Stomach (tissue), 8 donors: ENCODE measurements at regions not wholly inside any gene's neighbourhood (a gene's known extent, or its start where the extent isn't known, plus 50 kb on each side); places are given as distances from the start of the nearest gene placed in this dataset.
"Not testable (repeated sequence)": the region's sequence is repeated elsewhere in the genome, so short reads cannot be mapped to it uniquely, and the experiment has no call there.

ENCODE experiments used
- DNase-seq, 2 donors: peaks; one replicate each; pipeline versions ENCODE4 v3.0.0 to v3.0.0-alpha.2; 2013 to 2019
- H3K27ac ChIP-seq, 5 donors: fragments of 200-600 bp in 4 of 5; sonication (generic) in 4 of 5; one replicate each; pipeline ENCODE4 v1.5.1; 2013 to 2019; ENCODE audit warnings: mild to moderate bottlenecking in 1 of 5, moderate library complexity in 1 of 5
- H3K27me3 ChIP-seq, 3 donors: fragments of 200-600 bp; sonication (generic); one replicate each; pipeline ENCODE4 v1.5.1; 2017 to 2019; ENCODE audit warnings: mixed run types in 1 of 3
- H3K36me3 ChIP-seq, 4 donors: fragments of 200-600 bp; sonication (generic); 1 replicate in 3 of 4; 2 replicates in 1 of 4; pipeline ENCODE4 v1.5.1; 2016 to 2019
- H3K4me1 ChIP-seq, 4 donors: fragments of 200-600 bp; sonication (generic); one replicate each; pipeline ENCODE4 v1.5.1; 2016 to 2019
- H3K4me3 ChIP-seq, 4 donors: fragments of 200-600 bp; sonication (generic) in 3 of 4; one replicate each; pipeline ENCODE4 v1.5.1; 2016 to 2019; ENCODE audit warnings: mild to moderate bottlenecking in 1 of 4
- H3K9me3 ChIP-seq, 4 donors: fragments of 200-600 bp; sonication (generic); one replicate each; pipeline ENCODE4 v1.5.1; 2016 to 2019
- EP300 ChIP-seq: sonication (generic); formaldehyde crosslinking; IDR thresholded peaks from one replicate; pipeline ENCODE4 v1.6.1; 2017; ENCODE audit warnings: antibody characterized with exemption
- POLR2A ChIP-seq, 4 donors: fragments of 450-650 bp; IDR thresholded peaks; one replicate each; pipeline ENCODE4 v1.6.1; 2016; ENCODE audit warnings: antibody characterized with exemption in 4 of 4, control low read depth in 2 of 4, mild to moderate bottlenecking in 1 of 4, moderate library complexity in 1 of 4
- POLR2AphosphoS5 ChIP-seq, 3 donors: sonication (generic); formaldehyde crosslinking; IDR thresholded peaks; one replicate each; pipeline ENCODE4 v1.6.1; 2016; ENCODE audit warnings: antibody characterized with exemption in 3 of 3
- WGBS, 5 donors: extraction: QIAGEN DNeasy Blood & Tissue Kit in 3 of 5; methylation state at CpG; one replicate each; pipeline versions ENCODE4 v1.1.5 to v1.1.7; 2013 to 2018; 5-methylcytosine and 5-hydroxymethylcytosine counted together
- intact Hi-C: fragments of 100-400 bp; cut with DNase I; formaldehyde crosslinking; loops from one replicate; pipeline ENCODE4 v1.15.1; 2023; ENCODE audit warnings: low total_unique reads
- TF ChIP-seq, protein P1 (sequence below), 7 experiments: fragments of 450-650 bp in 4 of 7; fragments of 200-600 bp in 3 of 7; sonication (generic) in 3 of 7; IDR thresholded peaks; one replicate each; pipeline ENCODE4 v1.5.1; 2016 to 2019; ENCODE audit warnings: antibody characterized with exemption in 7 of 7, control low read depth in 2 of 7, mild to moderate bottlenecking in 1 of 7
- donor health status: healthy with polysubstance abuse.
- donor health status: Bipolar disorder and iron deficiency.
- donor health status: healthy.

DNA sequence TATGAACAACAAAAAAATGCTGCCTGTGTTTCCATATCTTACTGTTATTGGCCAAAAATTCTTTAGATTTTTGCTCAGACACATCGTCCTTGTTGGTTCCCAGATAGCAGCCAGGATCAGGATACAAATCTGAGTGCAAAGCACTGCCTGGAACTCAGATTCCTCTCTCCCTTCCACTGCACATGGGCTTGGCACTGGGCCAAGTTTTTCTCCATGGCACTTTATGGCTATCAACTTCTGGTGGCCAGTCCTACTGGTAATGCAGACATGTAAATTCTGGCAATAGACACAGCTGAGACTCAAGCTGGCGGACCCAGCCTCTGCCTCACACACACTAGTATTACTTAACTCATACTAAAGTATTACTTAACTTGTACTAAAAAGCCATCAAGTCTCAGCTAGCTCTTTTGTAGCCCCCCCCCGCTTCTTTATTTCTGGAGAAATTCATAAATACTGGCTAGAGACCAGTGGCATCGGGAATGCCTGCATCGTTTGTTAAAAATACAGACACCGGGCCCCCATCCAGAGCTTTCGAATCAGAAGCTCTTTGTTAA is 181.2 kb upstream of the COX10 start:
- Histone ChIP-seq H3K27ac (no peak overlapping the region), H3K36me3 (no peaks in the 10 kb centered on the region), H3K9me3 (peaks cover 0 to under 1% (median 0%) of the 10 kb centered on the region in 4 donors), H3K27me3 (no peaks in the 10 kb centered on the region), H3K4me1 (peaks cover 0 to 20% (median 6%) of the 10 kb centered on the region in 4 donors), H3K4me3 (no peak overlapping the region)
- peak; percentile 36 to 49 for DNase-seq
- intact Hi-C loops: no loop called here
- no peak for TF ChIP-seq POLR2A (IDR thresholded peaks at IDR 0.05)
- no peak for TF ChIP-seq POLR2AphosphoS5 (IDR thresholded peaks at IDR 0.05)
- TF ChIP-seq, protein P1, sequence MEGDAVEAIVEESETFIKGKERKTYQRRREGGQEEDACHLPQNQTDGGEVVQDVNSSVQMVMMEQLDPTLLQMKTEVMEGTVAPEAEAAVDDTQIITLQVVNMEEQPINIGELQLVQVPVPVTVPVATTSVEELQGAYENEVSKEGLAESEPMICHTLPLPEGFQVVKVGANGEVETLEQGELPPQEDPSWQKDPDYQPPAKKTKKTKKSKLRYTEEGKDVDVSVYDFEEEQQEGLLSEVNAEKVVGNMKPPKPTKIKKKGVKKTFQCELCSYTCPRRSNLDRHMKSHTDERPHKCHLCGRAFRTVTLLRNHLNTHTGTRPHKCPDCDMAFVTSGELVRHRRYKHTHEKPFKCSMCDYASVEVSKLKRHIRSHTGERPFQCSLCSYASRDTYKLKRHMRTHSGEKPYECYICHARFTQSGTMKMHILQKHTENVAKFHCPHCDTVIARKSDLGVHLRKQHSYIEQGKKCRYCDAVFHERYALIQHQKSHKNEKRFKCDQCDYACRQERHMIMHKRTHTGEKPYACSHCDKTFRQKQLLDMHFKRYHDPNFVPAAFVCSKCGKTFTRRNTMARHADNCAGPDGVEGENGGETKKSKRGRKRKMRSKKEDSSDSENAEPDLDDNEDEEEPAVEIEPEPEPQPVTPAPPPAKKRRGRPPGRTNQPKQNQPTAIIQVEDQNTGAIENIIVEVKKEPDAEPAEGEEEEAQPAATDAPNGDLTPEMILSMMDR (IDR thresholded peaks at IDR 0.05): no peak
- TF ChIP-seq EP300: no peak
- WGBS, 5 donors: 73 to 77% (median 74%) methylated on average over 7 of the region's 7 CpGs

DNA sequence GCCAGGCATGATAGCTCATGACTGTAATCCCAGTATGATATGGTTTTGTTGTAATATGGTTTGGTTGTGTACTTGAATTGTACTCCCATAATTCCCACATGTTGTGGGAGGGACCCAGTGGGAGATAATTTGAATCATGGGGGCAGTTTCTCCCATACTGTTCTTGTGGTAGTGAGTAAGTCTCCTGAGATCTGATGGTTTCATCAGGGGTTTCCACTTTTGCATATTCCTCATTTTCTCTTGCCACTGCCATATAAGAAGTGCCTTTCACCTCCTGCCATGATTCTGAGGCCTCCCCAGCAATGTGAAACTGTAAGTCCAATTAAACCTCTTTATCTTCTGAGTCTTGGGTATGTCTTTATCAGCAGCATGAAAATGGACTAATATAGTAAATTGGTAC is 160.3 kb upstream of the COX10 start:
- intact Hi-C loops, H3K4me3 ChIP-seq, H3K4me1 ChIP-seq: not testable (repeated sequence)

DNA sequence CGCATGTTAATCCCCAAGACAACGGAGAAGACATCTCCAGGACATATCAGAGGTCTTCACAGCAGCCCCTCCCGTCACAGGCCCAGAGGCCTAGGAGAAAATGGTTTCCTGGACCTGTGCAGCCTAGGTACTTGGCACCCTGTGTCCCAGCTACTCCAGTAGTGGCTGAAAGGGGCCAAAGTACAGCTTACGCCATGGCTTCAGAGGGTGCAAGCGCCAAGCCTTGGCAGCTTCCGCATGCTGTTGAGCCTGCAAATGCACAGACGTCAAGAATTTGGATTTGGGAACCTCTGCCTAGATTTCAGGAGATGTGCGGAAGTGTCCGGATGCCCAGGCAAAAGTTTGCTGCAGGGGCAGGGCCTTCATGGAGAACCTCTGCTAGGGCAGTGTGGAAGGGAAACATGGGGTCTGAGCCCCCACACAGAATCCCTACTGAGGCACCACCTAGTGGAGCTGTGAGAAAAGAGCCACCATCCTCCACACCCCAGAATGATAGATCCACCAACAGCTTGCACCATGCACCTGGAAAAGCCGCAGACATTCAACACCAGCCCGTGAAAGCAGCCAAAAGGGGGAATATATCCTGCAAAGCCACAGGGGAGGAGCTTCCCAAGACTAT is 159.3 kb upstream of the COX10 start:
- intact Hi-C loops: no loop called here
- no peak for DNase-seq
- Histone ChIP-seq H3K27me3 (no peaks in the 10 kb centered on the region), H3K9me3 (no peaks in the 10 kb centered on the region), H3K4me1 (no peaks in the 10 kb centered on the region), H3K27ac (no peak overlapping the region), H3K36me3 (no peaks in the 10 kb centered on the region), H3K4me3 (no peak overlapping the region)
- 90 to 95% (median 92%) methylated on average over 10 to 11 of the region's 11 CpGs for WGBS, 5 donors
- TF ChIP-seq, protein P1 (IDR thresholded peaks at IDR 0.05): no peak
- TF ChIP-seq EP300 (no peak), POLR2AphosphoS5 (IDR thresholded peaks at IDR 0.05) (no peak), POLR2A (IDR thresholded peaks at IDR 0.05) (no peak)

More for the DNA sequence above, 160.3 kb upstream of the COX10 start:
- H3K27me3 ChIP-seq, DNase-seq, H3K27ac ChIP-seq, H3K36me3 ChIP-seq, H3K9me3 ChIP-seq: not testable (repeated sequence)

DNA sequence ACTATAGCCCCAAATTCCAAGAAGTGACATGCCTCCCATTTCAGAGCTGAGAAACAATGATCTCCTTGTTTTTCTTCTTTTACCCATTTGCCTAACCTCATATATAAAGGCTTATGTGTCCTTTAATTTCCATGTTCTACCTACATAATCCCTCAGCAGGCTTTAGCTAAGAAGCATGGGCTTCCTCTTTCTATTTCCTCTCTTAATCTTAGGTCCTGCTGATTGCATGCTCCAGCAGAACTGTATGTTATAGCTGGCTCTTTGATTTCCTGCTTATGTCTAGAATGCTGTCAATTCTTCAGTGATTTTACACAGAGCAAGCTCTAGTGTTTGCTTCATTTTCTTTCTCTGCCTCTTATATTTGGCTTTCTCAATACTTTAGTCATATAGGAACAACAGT is 151.7 kb upstream of the COX10 start:
- H3K27ac ChIP-seq: no peak overlapping the region
- no peak for TF ChIP-seq POLR2A (IDR thresholded peaks at IDR 0.05)
- TF ChIP-seq EP300: no peak
- TF ChIP-seq POLR2AphosphoS5 (IDR thresholded peaks at IDR 0.05): no peak
- TF ChIP-seq, protein P1 (IDR thresholded peaks at IDR 0.05): no peak
- no peak overlapping the region for H3K4me3 ChIP-seq
- no peaks in the 10 kb centered on the region for H3K4me1 ChIP-seq
- H3K36me3 ChIP-seq: no peaks in the 10 kb centered on the region
- H3K27me3 ChIP-seq: no peaks in the 10 kb centered on the region
- DNase-seq: no peak
- intact Hi-C loops: no loop called here
- H3K9me3 ChIP-seq: no peaks in the 10 kb centered on the region

DNA sequence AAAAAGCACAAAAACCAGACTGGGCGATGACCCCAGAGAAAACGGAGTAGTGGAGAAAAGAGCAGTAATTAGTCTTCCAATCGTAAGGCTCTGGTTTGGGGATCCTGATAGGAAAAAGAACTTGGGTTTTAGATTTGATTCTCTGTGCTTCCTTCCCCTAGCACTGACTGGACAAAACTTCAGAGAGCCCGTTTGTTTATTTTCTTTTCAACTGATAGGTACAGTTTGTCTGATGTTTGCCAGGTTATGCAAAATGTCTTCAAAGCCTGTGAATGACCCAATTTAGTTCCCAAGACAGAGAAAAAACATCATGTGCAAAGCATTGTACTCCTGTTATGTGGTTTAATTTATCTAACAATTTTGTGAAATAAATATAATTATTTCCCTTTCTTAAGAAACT is 151.1 kb upstream of the COX10 start:
- intact Hi-C loops: no loop called here
- Histone ChIP-seq H3K27me3 (no peaks in the 10 kb centered on the region), H3K4me3 (no peak overlapping the region), H3K36me3 (no peaks in the 10 kb centered on the region), H3K27ac (no peak overlapping the region), H3K9me3 (no peaks in the 10 kb centered on the region), H3K4me1 (no peaks in the 10 kb centered on the region)
- no peak for DNase-seq
- WGBS, 5 donors: 47 to 75% (median 56%) methylated on average over 4 of the region's 4 CpGs
- TF ChIP-seq, protein P1 (IDR thresholded peaks at IDR 0.05): no peak
- TF ChIP-seq POLR2A (IDR thresholded peaks at IDR 0.05) (no peak), EP300 (no peak), POLR2AphosphoS5 (IDR thresholded peaks at IDR 0.05) (no peak)
